Mesothelial cell of epicardium (in vitro differentiated cells): ENCODE measurements at regions not wholly inside any gene's neighbourhood (a gene's known extent, or its start where the extent isn't known, plus 50 kb on each side); places are given as distances from the start of the nearest gene placed in this dataset.

Source experiments
- DNase-seq, 2 experiments: peaks; one replicate each; pipeline ENCODE4 v3.0.0; 2021; ENCODE audit warnings: low spot score in 2 of 2; ENCODE audit not compliant: unreplicated experiment in 2 of 2
- H3K27ac Mint-ChIP-seq: 2 replicates; pipeline ENCODE4 v1.8.0; 2021; ENCODE audit warnings: mixed read lengths
- H3K27me3 Mint-ChIP-seq: 2 replicates; pipeline ENCODE4 v1.8.0; 2021; ENCODE audit warnings: low read depth, mixed read lengths
- H3K36me3 Mint-ChIP-seq: 2 replicates; pipeline ENCODE4 v1.8.0; 2021; ENCODE audit warnings: mixed read lengths
- H3K4me1 Mint-ChIP-seq: 2 replicates; pipeline ENCODE4 v1.8.0; 2021; ENCODE audit warnings: mixed read lengths
- H3K4me3 Mint-ChIP-seq: 2 replicates; pipeline ENCODE4 v1.8.0; 2021; ENCODE audit warnings: mild to moderate bottlenecking, moderate library complexity, mixed read lengths
- H3K9me3 Mint-ChIP-seq: 2 replicates; pipeline ENCODE4 v1.8.0; 2021; ENCODE audit warnings: mixed read lengths
- TF ChIP-seq, protein P1 (sequence below): fragments of 200-600 bp; sonication (generic); IDR thresholded peaks from one replicate; pipeline ENCODE4 v1.5.0; 2021; ENCODE audit warnings: antibody characterized with exemption; ENCODE audit not compliant: unreplicated experiment

DNA sequence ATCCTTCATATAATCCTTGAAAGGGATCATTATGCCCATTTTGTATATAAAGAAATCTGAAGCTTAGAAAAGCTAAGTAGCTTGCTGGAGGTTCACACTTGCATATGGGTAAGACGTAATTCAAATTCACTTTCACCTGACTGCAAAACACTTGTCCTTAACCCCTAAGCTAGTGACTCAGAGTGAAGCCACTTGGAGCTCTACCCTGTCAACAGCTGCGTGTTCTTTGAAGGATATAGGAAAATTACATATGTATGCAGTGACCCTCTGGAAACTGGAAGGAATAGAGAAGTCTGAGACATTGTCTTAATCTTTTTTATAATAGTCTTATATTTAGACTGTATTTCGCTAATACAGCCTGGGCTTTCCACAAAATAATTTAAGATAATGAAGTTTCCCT is 80.0 kb upstream of the STK32A start:
- no peak for DNase-seq
- Mint-ChIP-seq H3K9me3 (peaks cover 4% of the 10 kb centered on the region), H3K4me3 (no peak overlapping the region), H3K27ac (no peak overlapping the region), H3K4me1 (no peaks in the 10 kb centered on the region), H3K36me3 (no peaks in the 10 kb centered on the region), H3K27me3 (no peaks in the 10 kb centered on the region)
- TF ChIP-seq, protein P1, sequence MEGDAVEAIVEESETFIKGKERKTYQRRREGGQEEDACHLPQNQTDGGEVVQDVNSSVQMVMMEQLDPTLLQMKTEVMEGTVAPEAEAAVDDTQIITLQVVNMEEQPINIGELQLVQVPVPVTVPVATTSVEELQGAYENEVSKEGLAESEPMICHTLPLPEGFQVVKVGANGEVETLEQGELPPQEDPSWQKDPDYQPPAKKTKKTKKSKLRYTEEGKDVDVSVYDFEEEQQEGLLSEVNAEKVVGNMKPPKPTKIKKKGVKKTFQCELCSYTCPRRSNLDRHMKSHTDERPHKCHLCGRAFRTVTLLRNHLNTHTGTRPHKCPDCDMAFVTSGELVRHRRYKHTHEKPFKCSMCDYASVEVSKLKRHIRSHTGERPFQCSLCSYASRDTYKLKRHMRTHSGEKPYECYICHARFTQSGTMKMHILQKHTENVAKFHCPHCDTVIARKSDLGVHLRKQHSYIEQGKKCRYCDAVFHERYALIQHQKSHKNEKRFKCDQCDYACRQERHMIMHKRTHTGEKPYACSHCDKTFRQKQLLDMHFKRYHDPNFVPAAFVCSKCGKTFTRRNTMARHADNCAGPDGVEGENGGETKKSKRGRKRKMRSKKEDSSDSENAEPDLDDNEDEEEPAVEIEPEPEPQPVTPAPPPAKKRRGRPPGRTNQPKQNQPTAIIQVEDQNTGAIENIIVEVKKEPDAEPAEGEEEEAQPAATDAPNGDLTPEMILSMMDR: no peak

DNA sequence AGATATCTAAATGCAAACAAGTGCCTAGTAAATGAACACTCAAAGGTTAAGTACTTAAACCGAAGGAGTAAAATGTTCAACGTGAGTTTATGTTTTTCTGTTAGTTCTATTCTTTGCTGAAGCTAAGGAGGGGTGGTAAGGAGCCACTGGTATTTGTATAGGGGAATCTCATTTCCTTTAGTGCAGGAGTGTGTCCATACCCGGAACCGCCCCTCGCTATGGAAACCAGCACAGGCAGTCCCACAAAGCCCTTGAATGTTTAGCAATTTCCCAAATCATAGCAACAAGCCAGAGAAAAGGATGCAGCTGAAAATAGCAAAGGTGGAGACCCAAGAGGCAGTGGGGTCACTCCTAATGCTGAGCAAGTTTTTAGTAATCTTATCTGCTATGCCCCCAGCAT is 78.8 kb upstream of the STK32A start:
- Mint-ChIP-seq H3K27me3 (peaks cover 2% of the 10 kb centered on the region), H3K4me1 (no peaks in the 10 kb centered on the region), H3K36me3 (no peaks in the 10 kb centered on the region), H3K4me3 (no peak overlapping the region), H3K9me3 (peaks cover 4% of the 10 kb centered on the region), H3K27ac (no peak overlapping the region)
- no peak for DNase-seq
- TF ChIP-seq, protein P1: no peak

DNA sequence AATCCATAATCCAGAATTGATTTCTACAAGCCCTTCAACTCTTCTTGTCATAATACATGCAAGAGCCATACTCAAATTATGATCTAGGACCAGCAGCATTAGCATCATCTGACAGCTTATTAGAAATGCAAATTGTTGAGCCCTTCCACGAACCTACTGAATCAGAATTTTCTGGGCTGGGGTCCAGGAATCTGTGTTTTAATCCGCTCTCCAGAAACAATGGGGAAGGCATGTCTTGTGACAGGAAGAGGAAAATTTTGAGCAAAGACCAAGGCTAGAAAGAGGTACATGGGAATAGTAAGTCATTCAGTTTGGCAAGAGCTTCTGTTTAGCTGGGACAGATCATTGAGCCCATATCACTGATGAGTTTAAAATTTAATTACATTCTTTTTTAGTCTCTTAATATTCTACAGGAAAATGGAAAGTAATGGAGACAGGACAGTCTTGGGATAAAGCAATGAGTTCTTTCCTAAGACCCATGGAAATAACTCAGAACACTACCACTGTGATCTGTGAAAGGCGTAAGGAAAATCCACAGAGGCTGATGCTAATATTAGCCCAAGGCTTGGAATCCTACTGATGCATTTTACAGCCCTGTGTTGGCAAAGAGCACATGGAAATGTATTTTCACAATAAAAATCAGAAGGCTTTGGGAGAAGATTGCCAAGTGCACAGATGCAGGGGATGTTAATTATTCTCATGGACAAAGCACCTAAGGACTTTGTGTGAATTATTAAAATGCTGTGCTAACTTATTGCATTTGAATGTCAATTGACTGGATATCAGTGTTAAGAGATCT is 73.7 kb upstream of the STK32A start:
- no peaks in the 10 kb centered on the region for H3K36me3 Mint-ChIP-seq

DNA sequence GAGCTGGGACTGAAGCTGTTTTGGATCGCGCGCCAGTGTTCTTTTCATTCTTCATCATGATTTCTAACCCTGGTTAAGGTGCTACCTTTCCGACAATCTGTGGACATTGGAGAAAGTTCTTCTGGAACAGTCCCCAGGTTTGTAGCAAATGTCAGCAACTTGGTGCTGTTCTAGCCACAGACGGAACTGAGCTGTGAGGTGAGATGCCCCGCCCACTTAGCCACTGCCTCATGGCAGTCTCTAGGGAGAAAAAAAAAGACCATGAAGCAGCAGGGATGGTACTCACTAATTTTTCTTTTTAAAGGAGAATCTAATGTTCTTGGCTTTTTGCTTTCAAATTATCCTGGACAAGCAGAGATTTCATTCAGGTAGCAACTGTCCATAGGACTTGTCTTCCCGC is 72.1 kb upstream of the STK32A start:
- TF ChIP-seq, protein P1: no peak
- Mint-ChIP-seq H3K4me1 (peaks cover 11% of the 10 kb centered on the region), H3K27ac (no peak overlapping the region), H3K4me3 (no peak overlapping the region), H3K9me3 (peaks cover 3% of the 10 kb centered on the region), H3K36me3 (no peaks in the 10 kb centered on the region), H3K27me3 (peaks cover 2% of the 10 kb centered on the region)
- no peak for DNase-seq

More for the DNA sequence above, 73.7 kb upstream of the STK32A start:
- no peaks in the 10 kb centered on the region for H3K4me1 Mint-ChIP-seq
- H3K27ac Mint-ChIP-seq: no peak overlapping the region
- H3K9me3 Mint-ChIP-seq: peaks cover 3% of the 10 kb centered on the region
- peaks cover 2% of the 10 kb centered on the region for H3K27me3 Mint-ChIP-seq
- TF ChIP-seq, protein P1: no peak
- DNase-seq: no peak
- H3K4me3 Mint-ChIP-seq: no peak overlapping the region

DNA sequence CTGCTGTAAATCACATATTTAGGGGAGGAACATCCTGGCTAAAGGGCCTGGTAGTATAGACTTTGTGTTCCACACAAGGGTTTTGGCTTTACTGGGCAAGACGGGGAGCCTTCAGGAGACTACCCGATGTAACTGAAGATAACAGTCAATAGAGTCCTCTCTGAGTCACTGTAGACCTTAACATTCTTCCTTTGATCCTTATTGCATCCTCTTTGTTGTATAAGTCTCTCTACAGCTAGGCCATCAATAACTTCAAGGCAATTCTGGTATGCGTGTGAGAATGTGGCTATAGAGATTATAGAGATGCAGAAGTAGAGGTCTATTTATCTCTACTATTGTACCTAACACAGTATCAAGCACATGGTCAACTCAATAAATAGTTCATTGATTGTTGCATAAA is 67.3 kb upstream of the STK32A start:
- Mint-ChIP-seq H3K27me3 (no peaks in the 10 kb centered on the region), H3K36me3 (no peaks in the 10 kb centered on the region), H3K4me1 (peaks cover 40% of the 10 kb centered on the region), H3K9me3 (peaks cover 3% of the 10 kb centered on the region), H3K27ac (peak overlapping the region; percentile 76), H3K4me3 (no peak overlapping the region)
- DNase-seq: no peak
- TF ChIP-seq, protein P1: no peak
